ENCODE measurements at regions not wholly inside any gene's neighbourhood (a gene's known extent, or its start where the extent isn't known, plus 50 kb on each side); places are given as distances from the start of the nearest gene placed in this dataset.

GRCh38 chr18:46297621-46298020, 193.4 kb downstream of the HAUS1 start:
- DNase-seq, result no peak
- no peak overlapping the region for H3K27ac ChIP-seq (ENCODE audit: insufficient read depth, low read length, poor library complexity, severe bottlenecking)
- H3K4me1 ChIP-seq (ENCODE audit: control insufficient read depth, insufficient read depth, low read length, poor library complexity, severe bottlenecking), result no peaks in the 10 kb centered on the region
- H3K4me3 ChIP-seq (ENCODE audit: insufficient read depth, low read depth, low read length, poor library complexity, severe bottlenecking), result no peak overlapping the region
- H3K36me3 ChIP-seq (ENCODE audit: control insufficient read depth, insufficient read depth, low read length), result no peaks in the 10 kb centered on the region
- H3K27me3 ChIP-seq (replicated peaks; ENCODE audit: control insufficient read depth, insufficient read depth, low read length, poor library complexity, severe bottlenecking), result no peaks in the 10 kb centered on the region
- no peaks in the 10 kb centered on the region for H3K9me3 ChIP-seq (ENCODE audit: control insufficient read depth, low read length)

GRCh38 chr18:46298511-46298910, 194.3 kb downstream of the HAUS1 start:
- no peak for DNase-seq
- H3K9me3 ChIP-seq (ENCODE audit: control insufficient read depth, low read length), result no peaks in the 10 kb centered on the region
- H3K4me1 ChIP-seq (ENCODE audit: control insufficient read depth, insufficient read depth, low read length, poor library complexity, severe bottlenecking), result no peaks in the 10 kb centered on the region
- H3K36me3 ChIP-seq (ENCODE audit: control insufficient read depth, insufficient read depth, low read length), result no peaks in the 10 kb centered on the region
- no peak overlapping the region for H3K27ac ChIP-seq (ENCODE audit: insufficient read depth, low read length, poor library complexity, severe bottlenecking)
- no peaks in the 10 kb centered on the region for H3K27me3 ChIP-seq (replicated peaks; ENCODE audit: control insufficient read depth, insufficient read depth, low read length, poor library complexity, severe bottlenecking)
- no peak overlapping the region for H3K4me3 ChIP-seq (ENCODE audit: insufficient read depth, low read depth, low read length, poor library complexity, severe bottlenecking)

GRCh38 chr18:46299465-46300008, 195.4 kb downstream of the HAUS1 start:
- DNase-seq, result no peak

GRCh38 chr18:46301081-46301480, 196.9 kb downstream of the HAUS1 start:
- H3K27ac ChIP-seq (ENCODE audit: insufficient read depth, low read length, poor library complexity, severe bottlenecking), result no peak overlapping the region
- no peak for DNase-seq
- no peak overlapping the region for H3K4me3 ChIP-seq (ENCODE audit: insufficient read depth, low read depth, low read length, poor library complexity, severe bottlenecking)
- H3K36me3 ChIP-seq (ENCODE audit: control insufficient read depth, insufficient read depth, low read length), result no peaks in the 10 kb centered on the region
- no peaks in the 10 kb centered on the region for H3K27me3 ChIP-seq (replicated peaks; ENCODE audit: control insufficient read depth, insufficient read depth, low read length, poor library complexity, severe bottlenecking)
- no peaks in the 10 kb centered on the region for H3K4me1 ChIP-seq (ENCODE audit: control insufficient read depth, insufficient read depth, low read length, poor library complexity, severe bottlenecking)
- H3K9me3 ChIP-seq (ENCODE audit: control insufficient read depth, low read length), result no peaks in the 10 kb centered on the region

More at GRCh38 chr18:46299465-46300008, 195.4 kb downstream of the HAUS1 start:
- Histone ChIP-seq H3K36me3 (ENCODE audit: control insufficient read depth, insufficient read depth, low read length) (no peaks in the 10 kb centered on the region), H3K4me3 (ENCODE audit: insufficient read depth, low read depth, low read length, poor library complexity, severe bottlenecking) (no peak overlapping the region), H3K4me1 (ENCODE audit: control insufficient read depth, insufficient read depth, low read length, poor library complexity, severe bottlenecking) (no peaks in the 10 kb centered on the region), H3K27ac (ENCODE audit: insufficient read depth, low read length, poor library complexity, severe bottlenecking) (no peak overlapping the region), H3K27me3 (replicated peaks; ENCODE audit: control insufficient read depth, insufficient read depth, low read length, poor library complexity, severe bottlenecking) (no peaks in the 10 kb centered on the region), H3K9me3 (ENCODE audit: control insufficient read depth, low read length) (no peaks in the 10 kb centered on the region)

GRCh38 chr18:46301571-46301970, 197.4 kb downstream of the HAUS1 start:
- H3K9me3 ChIP-seq (ENCODE audit: control insufficient read depth, low read length), result no peaks in the 10 kb centered on the region
- H3K4me1 ChIP-seq (ENCODE audit: control insufficient read depth, insufficient read depth, low read length, poor library complexity, severe bottlenecking), result no peaks in the 10 kb centered on the region
- H3K27ac ChIP-seq (ENCODE audit: insufficient read depth, low read length, poor library complexity, severe bottlenecking), result no peak overlapping the region
- no peaks in the 10 kb centered on the region for H3K36me3 ChIP-seq (ENCODE audit: control insufficient read depth, insufficient read depth, low read length)
- H3K27me3 ChIP-seq (replicated peaks; ENCODE audit: control insufficient read depth, insufficient read depth, low read length, poor library complexity, severe bottlenecking), result no peaks in the 10 kb centered on the region
- no peak overlapping the region for H3K4me3 ChIP-seq (ENCODE audit: insufficient read depth, low read depth, low read length, poor library complexity, severe bottlenecking)
- DNase-seq, result no peak

- no peaks in the 10 kb centered on the region for H3K9me3 ChIP-seq (ENCODE audit: control insufficient read depth, low read length)
- DNase-seq, result no peak
- H3K4me1 ChIP-seq (ENCODE audit: control insufficient read depth, insufficient read depth, low read length, poor library complexity, severe bottlenecking), result no peaks in the 10 kb centered on the region
- H3K36me3 ChIP-seq (ENCODE audit: control insufficient read depth, insufficient read depth, low read length), result no peaks in the 10 kb centered on the region
- no peak overlapping the region for H3K27ac ChIP-seq (ENCODE audit: insufficient read depth, low read length, poor library complexity, severe bottlenecking)
- H3K27me3 ChIP-seq (replicated peaks; ENCODE audit: control insufficient read depth, insufficient read depth, low read length, poor library complexity, severe bottlenecking), result no peaks in the 10 kb centered on the region
- no peak overlapping the region for H3K4me3 ChIP-seq (ENCODE audit: insufficient read depth, low read depth, low read length, poor library complexity, severe bottlenecking)
Measured at GRCh38 chr18:46302528-46303485, 198.6 kb downstream of the HAUS1 start.

- Histone ChIP-seq H3K4me3 (ENCODE audit: insufficient read depth, low read depth, low read length, poor library complexity, severe bottlenecking) (no peak overlapping the region), H3K27ac (ENCODE audit: insufficient read depth, low read length, poor library complexity, severe bottlenecking) (no peak overlapping the region), H3K9me3 (ENCODE audit: control insufficient read depth, low read length) (no peaks in the 10 kb centered on the region), H3K27me3 (replicated peaks; ENCODE audit: control insufficient read depth, insufficient read depth, low read length, poor library complexity, severe bottlenecking) (no peaks in the 10 kb centered on the region), H3K36me3 (ENCODE audit: control insufficient read depth, insufficient read depth, low read length) (no peaks in the 10 kb centered on the region), H3K4me1 (ENCODE audit: control insufficient read depth, insufficient read depth, low read length, poor library complexity, severe bottlenecking) (no peaks in the 10 kb centered on the region)
- DNase-seq, result no peak
Measured at GRCh38 chr18:46310258-46310657, 206.1 kb downstream of the HAUS1 start.

- H3K36me3 ChIP-seq (ENCODE audit: control insufficient read depth, insufficient read depth, low read length), result no peaks in the 10 kb centered on the region
- no peaks in the 10 kb centered on the region for H3K4me1 ChIP-seq (ENCODE audit: control insufficient read depth, insufficient read depth, low read length, poor library complexity, severe bottlenecking)
- no peaks in the 10 kb centered on the region for H3K27me3 ChIP-seq (replicated peaks; ENCODE audit: control insufficient read depth, insufficient read depth, low read length, poor library complexity, severe bottlenecking)
- DNase-seq, result no peak
- H3K9me3 ChIP-seq (ENCODE audit: control insufficient read depth, low read length), result no peaks in the 10 kb centered on the region
- no peak overlapping the region for H3K4me3 ChIP-seq (ENCODE audit: insufficient read depth, low read depth, low read length, poor library complexity, severe bottlenecking)
- no peak overlapping the region for H3K27ac ChIP-seq (ENCODE audit: insufficient read depth, low read length, poor library complexity, severe bottlenecking)
Measured at GRCh38 chr18:46310675-46311345, 206.6 kb downstream of the HAUS1 start.

GRCh38 chr18:46311491-46311890, 207.3 kb downstream of the HAUS1 start:
- Histone ChIP-seq H3K27ac (ENCODE audit: insufficient read depth, low read length, poor library complexity, severe bottlenecking) (no peak overlapping the region), H3K27me3 (replicated peaks; ENCODE audit: control insufficient read depth, insufficient read depth, low read length, poor library complexity, severe bottlenecking) (no peaks in the 10 kb centered on the region), H3K4me3 (ENCODE audit: insufficient read depth, low read depth, low read length, poor library complexity, severe bottlenecking) (no peak overlapping the region), H3K9me3 (ENCODE audit: control insufficient read depth, low read length) (no peaks in the 10 kb centered on the region), H3K4me1 (ENCODE audit: control insufficient read depth, insufficient read depth, low read length, poor library complexity, severe bottlenecking) (no peaks in the 10 kb centered on the region), H3K36me3 (ENCODE audit: control insufficient read depth, insufficient read depth, low read length) (no peaks in the 10 kb centered on the region)
- no peak for DNase-seq

- Histone ChIP-seq H3K9me3 (ENCODE audit: control insufficient read depth, low read length) (no peaks in the 10 kb centered on the region), H3K4me1 (ENCODE audit: control insufficient read depth, insufficient read depth, low read length, poor library complexity, severe bottlenecking) (no peaks in the 10 kb centered on the region), H3K27ac (ENCODE audit: insufficient read depth, low read length, poor library complexity, severe bottlenecking) (no peak overlapping the region), H3K36me3 (ENCODE audit: control insufficient read depth, insufficient read depth, low read length) (no peaks in the 10 kb centered on the region), H3K4me3 (ENCODE audit: insufficient read depth, low read depth, low read length, poor library complexity, severe bottlenecking) (no peak overlapping the region), H3K27me3 (replicated peaks; ENCODE audit: control insufficient read depth, insufficient read depth, low read length, poor library complexity, severe bottlenecking) (no peaks in the 10 kb centered on the region)
- DNase-seq, result no peak
Measured at GRCh38 chr18:46312221-46312620, 208.0 kb downstream of the HAUS1 start.
